ENCODE measurements at regions not wholly inside any gene's neighbourhood (a gene's known extent, or its start where the extent isn't known, plus 50 kb on each side); places are given as distances from the start of the nearest gene placed in this dataset.
A peak's percentile ranks its signal among the peaks of the same experiment; 100 is the strongest.

DNA sequence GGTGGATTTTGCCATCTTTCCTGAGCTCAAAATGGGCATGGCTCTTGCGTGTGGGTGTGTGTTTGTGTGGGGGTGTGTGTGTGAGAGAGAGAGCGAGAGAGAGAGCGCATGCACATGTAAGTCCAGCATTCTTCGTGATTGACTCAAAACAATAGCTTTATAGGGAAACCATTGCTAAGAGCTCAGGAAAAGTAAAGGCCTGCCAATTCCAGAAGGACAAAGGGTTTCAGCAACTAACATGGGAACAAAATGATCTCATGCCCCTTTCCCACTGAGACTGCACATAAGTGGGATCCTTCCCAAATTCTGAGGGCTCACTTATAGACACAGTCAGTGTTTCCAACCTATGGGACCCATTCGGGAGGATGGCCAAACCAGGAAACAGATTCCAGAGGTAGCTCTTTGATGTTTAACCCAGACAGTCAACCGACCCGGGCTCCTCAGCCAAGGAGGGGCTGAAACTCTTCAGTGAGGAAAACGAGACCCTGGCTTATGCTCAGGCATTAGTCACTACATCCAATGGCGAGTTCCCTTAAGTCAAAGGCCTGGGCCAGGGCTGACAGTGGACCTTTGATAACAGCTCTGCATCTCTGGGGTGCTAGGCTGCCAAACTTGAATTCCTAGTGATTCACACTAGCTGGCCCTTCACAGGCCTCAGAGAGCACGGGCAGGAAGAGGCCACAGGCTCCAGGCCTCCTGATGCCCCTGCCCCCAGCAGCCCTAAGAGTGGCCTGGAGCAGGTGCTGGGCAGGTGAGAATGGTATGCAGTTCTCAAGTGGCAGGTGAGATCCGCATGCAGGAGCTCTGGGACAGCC, 305.0 kb upstream of the C2CD4B start:
- peak; percentile 81 for DNase-seq (ENCODE audit: low read depth)

DNA sequence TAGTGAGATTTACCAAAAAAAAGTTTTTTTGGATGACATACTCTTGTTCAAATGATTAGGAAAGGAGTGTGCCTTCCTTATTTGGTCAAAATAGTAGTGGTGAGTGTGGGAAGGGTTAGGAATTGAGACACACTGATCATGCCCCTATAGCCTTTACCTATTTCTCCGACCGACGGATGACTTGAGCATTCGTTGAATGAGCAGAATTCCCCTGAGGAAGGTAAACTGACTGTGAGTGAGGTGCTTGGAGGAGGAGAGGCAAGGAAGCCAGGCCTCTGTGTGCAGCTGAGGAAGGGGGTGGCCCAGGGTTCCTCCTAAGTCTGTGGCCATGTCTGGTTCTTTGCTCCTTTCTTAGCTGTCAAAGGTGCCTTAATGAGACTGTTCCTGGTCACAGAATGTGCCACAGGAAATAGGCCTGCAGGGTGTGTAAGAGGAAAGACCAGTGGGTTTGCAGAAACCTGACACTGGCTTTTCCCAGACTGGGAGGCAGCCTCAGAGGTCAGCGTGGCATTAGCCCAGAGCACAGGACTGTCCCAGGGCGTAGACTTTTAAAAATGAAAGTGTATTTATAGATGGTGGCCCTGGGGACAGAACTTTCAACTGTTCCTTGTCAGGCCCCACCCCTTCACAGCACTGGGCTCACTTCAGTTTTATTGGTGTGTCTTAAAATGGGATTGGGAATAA, 307.7 kb upstream of the C2CD4B start:
- no peak for DNase-seq (ENCODE audit: low read depth)

DNA sequence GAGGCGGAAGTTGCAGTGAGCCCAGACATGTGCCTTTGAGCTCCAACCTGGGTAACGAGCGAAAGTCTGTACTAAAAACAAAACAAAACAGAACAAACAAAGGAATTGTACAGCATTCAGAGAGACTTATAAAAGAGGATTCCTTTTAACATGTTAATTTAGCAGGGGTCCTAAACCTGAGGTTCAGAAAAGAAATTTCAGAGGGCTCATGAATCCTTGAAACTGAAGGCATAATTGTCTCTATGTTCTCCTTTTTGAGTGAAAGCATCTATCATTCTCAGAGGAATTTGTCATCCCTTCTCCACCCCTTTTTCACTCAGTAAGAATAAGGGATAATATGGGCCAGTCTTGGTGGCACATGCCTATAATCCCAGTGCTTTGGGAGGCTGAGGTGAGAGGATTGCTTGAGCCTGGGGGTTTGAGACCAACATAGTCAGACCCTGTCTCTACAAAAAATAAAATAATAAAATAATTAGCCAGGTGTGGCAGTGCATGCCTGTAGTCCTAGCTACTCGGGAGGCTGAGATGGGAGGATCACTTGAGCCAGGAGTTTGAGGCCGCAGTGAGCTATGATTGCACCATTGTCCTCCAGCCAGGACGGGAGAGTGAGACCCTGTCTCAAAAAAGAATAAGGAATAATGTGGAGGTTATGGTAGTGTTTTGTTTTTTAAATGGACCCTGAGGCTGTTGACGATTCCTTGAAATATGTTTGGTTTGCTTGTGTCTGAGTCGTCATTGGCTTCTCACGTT, 309.1 kb upstream of the C2CD4B start:
- DNase-seq (ENCODE audit: low read depth) = no peak

DNA sequence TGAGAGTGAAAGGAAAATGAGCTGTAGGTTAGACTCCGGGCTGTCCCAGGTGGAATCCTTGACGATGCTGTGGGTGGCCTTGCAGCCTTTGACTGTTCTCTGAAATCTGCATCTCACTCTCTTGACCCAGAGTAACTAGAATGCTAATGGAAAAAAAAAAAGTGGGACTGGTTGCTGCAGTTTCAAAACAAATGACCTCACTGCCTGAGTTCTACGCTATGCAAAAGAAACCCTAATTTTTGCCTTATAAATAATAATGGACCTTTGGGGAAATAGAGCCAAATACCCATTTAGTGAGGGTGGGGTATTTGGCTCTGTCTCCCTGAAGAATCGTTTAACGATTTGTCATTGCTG, 309.7 kb upstream of the C2CD4B start:
- no peak for DNase-seq (ENCODE audit: low read depth)

DNA sequence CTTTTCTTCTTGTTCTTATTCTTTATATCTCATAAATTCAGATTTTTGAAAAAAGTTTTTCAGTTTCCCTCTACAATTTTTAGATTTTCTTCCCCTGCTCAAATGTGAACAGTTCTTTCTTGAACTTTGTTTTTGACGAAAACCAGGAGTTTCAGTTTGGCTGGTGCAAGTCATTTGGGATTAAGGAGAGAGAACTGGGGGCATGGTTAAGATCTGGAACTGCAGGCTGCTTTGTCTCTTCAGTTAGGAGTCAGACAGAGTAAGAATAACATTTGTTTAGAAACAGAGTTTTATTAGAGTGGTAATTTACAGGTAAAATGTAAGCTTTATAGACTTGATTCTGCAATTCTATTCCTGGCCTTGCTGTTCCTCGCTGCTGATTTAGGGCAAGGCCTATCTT, 310.5 kb upstream of the C2CD4B start:
- DNase-seq (ENCODE audit: low read depth) = no peak

DNA sequence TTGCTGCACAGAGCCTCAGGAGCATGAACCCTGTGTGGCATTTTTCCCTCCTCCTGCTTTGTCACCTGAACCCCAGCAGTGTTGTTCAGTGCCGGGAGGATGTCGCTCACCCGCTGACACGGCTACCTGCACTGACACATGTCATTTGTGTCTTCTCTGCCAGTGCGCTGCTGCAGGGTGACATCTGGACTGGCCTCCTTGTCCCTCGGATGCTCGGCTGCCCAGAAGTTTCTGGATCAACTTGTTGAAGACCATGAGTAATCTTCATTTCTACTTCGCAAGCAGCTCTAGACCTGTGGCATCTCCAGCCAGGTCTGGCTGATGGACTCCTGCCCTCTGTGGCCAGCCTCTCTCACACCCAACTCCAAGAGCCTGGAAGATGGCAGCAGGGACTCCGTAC, 311.1 kb upstream of the C2CD4B start:
- no peak for DNase-seq (ENCODE audit: low read depth)

DNA sequence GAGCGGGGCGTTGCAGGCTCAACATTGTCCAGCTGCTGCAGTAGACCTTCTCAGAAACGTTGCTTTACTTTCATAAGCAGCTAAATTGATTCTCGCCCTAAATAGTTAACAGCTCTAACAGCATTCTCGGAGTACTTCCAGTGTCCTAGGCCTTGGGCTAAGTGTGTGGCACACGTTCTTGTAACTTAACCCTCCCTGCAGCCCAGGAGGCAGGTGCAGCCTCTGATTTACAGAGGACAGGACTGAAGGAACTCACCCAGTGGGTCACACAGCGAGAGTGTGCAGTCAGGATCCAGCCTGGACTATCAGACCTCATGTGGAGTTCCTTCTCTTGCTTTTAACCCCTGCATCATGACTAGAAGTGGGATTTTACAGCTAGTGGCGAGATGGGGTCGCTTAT, 312.8 kb upstream of the C2CD4B start:
- no peak for DNase-seq (ENCODE audit: low read depth)

DNA sequence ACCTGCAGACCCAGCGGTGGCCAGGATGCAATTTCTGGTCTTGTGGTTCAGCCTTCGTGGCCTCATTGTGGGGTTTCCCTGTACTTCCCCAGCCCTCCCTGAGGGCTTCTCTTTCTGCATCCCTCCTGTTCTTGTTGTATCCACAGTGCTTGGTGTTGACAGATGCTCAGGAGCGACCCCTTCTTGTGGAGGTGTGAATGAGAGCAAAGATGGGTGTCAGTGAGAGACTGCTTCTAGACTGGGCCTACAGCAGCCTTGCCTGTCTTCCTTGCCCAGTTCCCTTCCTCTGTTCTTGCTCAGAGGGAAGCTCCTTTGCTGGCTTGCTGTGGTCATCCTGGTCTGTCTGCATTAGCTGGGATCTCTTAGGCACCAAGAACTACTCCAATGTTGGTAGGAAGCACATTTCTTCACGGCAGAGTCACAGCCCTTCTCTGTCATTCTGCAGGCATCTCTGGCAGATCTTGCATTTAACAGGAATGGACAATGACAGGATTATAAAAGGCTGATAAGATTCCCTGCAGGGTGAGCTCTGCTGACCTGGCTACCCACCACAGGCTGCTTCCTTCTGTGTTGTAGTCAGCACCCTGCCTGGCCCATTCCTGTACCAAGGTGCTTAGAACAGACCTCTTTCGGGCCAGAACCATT, 317.8 kb upstream of the C2CD4B start:
- no peak for DNase-seq (ENCODE audit: low read depth)

DNA sequence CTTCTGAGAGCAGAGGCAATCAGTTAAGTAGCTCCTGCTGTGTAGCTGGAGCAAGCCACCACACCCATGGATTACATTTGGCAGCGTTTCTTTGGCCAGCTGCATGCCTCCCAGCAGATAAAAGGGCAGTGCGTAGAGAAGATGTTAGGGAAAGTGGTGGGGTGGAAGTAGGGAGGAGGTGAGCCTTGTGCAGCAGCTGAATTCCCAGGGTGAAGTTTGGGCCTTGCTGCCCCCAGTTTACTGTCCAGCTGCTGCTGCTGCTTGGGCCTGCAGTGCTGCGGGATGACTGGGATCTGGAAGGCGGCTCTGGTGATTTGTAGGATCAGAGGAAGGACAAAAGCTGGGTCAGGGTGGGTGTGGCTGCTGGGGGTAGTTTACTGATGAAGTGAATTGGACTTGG, 318.7 kb upstream of the C2CD4B start:
- DNase-seq (ENCODE audit: low read depth) = no peak

DNA sequence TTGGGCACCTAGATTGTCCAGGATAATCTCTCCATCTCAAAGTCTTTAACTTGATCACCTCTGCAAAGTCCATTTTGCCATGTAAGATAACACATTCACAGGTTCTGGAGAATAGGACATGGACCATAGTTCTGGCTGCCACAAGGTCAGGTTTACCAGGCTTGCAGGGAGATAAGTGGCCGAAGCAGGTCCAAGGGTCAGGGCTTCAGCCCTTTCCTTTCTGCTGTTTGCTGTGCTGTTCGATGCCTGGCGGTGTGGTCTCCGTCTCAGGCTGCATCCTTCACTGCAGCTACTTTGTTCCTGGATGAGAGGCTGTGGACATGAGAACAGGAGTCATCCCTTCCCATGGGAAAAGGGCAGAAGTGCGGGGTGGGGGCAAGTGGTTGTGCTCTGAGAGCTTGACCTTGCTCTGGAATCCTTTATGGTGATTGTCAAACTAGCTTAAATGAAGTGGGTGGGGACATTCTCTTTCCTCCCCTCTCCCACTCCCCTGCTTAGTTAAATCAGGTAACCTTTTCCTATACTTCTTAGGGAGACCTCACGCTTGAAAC, 320.2 kb upstream of the C2CD4B start:
- DNase-seq (ENCODE audit: low read depth) = no peak

DNA sequence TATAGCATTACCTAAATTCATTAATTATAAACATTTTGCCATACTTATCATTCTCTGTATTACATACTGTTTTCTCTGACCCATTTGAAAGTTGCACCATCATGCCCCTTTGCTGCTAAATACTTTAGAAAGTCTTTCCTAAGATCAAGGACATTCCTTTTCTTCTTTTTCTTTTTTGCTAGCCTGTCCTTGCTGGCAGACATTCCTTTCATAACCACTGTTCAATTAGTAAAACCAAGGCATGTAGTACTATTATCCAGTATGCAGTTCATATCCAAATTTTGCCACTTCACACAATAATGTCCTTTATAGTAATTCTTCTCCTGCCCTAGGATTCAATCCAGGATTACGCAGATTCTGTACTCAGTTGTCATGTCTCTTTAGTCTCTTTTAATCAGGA, 321.0 kb upstream of the C2CD4B start:
- DNase-seq (ENCODE audit: low read depth) = no peak

DNA sequence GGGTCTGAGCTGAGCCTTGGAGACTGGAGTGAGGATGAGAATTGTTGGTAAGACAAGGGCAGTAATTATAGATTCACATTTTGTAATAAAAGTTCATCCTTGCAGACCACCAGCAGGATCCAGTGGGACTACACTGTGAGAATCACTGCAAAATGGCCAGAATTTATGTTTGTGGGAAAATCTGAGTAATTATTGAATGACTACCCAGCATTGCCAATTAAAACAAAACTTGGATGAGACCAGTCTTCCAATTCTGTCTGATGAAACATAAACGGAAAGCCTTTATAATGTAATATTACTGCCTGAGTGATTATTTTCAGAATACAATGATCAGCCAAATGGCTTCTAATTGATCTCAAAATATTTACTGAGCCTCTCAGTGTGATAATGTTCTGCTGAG, 323.3 kb upstream of the C2CD4B start:
- peak; percentile 57 for DNase-seq (ENCODE audit: low read depth)

DNA sequence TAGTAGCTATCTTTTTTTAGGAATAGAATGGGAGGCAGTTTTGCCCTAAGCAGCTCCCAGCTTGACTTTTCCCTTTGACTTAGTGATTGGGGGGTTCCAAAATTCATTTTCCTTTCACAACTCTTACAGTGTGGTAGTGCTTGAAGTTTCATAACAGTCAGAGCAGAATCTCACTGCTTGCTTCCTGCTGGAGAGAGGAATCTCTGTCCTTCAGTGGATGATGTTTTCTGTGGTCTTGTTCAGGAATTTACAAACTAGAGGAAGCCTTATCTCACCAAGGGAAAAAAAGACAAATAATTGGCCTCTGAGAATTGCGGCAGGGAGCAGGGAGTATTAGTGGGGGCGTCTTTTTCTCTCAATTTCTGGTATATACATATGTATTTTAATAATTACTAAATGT, 326.6 kb upstream of the C2CD4B start:
- DNase-seq (ENCODE audit: low read depth) = no peak

DNA sequence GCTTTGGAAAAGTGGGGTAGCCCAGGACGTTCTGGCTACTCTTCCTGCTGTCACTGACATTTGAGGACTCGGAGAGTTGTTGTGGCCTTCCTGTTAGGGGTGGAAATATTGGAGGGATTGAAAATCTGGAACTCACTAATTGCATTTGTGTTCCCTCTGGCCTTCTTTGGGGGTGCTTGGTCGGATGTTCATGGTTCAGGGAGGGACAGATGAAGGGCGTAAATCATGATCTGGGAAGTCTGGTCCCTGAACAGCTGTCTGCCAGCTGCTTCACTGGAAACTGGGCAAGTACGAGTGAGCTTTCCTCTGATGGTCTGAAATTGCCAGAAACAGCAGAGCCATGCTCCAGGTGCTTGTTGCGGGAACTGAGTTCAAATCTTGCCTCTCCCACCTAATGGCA, 327.8 kb upstream of the C2CD4B start:
- DNase-seq (ENCODE audit: low read depth) = no peak

DNA sequence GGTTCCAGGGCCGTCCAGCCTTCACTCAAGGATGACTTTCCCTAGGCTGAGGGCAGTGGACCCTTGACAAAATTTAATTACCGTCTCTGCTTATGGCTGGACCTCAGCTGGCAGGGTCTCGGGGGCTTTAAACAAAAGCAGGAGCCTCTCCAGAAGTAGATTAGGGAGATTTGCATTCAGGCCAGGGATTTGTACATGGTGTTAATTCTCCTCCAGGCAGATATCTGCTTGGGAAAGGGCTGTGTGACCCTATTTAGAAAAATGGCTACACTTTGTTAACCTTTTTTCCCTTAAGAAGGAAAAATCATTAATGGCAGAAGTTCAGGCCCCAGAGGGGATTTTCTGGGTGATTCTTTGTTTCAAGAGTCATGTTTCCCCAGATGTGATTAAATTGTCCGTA, 329.1 kb upstream of the C2CD4B start:
- no peak for DNase-seq (ENCODE audit: low read depth)

DNA sequence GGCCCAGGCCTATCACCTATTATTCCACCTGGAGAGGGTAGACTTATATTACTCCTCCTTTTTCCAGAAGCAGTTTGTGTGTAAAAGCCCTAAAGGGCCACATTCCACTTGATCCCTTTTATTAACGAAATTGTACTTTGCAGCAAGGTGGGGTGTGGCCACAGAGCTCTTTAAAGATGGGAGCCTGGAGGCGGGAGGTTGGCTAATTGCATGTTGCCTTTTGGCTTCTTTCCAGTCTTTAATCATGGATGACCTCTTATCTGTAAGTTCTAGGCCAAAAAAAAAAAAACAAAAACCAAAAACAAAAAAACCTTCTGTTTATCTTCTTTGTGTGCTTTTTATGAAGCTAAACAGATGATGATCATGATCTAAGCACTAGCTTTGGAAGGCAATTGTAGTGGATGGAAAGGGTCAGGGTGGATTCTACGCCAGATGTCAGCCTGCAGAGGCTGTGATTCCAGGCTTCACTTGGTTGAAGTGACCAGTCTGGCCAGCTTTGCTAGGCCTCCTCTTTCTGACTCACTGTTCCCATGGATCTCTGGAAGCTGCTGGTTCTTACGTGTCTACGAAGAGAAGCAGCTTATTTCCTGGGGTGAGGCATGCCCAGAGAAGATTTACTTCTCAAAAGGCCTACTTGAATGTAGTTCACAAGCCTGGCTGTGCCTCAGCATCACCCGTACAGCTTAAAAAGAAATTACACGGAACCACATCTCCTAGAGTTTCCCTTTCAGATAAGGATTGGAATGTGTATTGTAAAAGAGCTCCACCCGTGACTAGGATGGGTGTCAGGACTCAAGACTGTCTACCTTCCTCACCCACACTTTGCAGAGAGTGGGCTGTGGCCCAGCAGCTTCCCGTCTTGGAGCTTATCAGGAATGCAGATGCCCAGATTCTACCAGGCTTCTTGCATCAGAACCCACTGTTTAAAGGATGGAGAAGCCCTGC, 330.9 kb upstream of the C2CD4B start:
- DNase-seq (ENCODE audit: low read depth) = peak; percentile 93

DNA sequence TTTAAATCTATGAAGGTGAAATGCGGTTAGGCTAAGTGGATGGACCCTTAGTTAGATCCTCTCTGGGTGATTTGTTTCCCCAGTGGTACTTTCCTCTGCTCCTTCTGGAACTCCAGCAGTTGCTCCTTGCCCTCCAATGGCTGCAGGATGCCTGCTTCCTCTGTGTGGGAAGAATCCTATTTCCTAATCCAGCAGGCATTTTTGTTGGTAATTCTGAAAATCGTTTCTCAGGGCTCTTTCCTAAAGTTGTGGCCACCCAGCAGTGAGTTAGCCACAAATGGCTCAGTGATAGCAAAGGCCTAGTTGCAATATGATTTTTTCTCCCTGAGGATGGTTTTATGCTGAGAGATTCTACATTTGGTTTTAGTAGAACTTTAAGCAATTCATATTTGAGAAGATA, 332.3 kb upstream of the C2CD4B start:
- no peak for DNase-seq (ENCODE audit: low read depth)

DNA sequence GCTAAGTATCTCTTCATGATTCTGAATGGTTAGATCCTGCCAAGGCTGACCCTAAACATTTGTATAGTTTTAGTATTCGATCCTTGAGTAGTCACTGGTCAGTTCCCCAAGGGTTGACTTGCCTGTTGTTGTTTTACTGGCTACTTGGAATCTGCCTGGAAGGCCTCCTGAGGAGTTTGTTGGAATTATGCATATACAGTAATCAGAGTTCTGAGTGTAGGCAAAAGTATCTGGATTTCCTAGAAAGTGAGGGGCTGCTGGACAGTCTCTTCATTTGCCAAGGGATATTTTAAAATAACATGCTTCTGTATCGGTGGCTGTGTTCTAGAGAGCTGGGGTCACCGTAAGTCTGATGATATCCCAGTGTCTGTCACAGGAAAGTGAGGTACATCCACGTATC, 333.2 kb upstream of the C2CD4B start:
- DNase-seq (ENCODE audit: low read depth) = no peak

DNA sequence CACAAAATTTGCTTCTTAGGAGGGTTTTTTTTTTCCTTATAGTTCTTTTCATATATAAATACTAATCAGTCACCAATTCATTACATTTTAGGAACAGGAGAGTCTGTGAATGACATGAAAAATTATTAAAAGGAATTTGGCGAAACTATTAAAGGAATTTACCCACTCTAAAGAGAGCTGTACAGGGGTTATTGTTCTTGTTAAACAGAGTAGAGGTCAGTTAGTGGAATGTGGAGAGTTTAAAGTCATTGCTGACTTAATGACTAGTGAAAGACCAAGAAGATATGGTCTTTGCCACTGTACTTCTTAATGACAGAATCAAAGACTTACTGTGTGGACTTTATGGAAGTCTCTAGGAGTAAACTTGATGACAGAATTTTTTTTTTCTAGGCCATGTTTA, 333.6 kb upstream of the C2CD4B start:
- DNase-seq (ENCODE audit: low read depth) = no peak

DNA sequence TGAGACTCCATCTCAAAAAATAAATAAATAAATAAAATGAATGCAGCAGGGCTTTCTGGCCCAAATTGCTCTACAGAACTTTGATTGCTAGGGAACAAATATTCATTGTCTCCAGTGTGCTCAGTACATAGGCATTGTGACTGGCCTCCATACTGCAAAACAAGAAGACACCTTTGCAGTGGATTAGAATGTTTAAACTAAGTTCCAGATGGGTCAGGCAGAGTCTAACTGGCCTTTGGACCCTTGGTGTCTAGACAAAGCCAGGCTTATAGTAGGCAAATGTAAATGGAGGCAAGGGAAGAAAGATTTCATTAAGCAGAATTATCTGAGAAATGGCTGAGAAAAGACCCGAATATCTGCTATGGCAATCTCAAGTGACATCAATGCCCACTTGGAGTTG, 335.2 kb upstream of the C2CD4B start:
- no peak for DNase-seq (ENCODE audit: low read depth)

DNA sequence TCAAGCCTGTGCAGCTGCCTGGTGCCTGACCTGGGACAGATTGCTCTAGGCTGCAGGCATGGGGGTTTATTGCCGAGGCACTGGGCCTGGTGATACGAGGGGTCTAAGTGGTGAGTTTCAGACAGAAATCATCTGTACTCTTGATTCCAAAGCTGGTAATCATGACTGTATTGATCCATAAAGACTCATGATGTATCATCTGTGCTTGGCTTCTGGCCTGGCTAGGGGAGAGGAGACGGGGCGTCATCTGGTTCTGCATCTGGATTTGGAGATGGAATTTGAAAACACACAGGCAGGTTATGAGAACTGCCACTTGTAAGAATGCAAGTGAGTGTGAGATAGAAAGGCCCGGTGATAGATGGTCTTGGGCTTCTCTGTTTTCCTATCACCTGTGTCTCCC, 337.4 kb upstream of the C2CD4B start:
- DNase-seq (ENCODE audit: low read depth) = no peak

Data from stromal cell of bone marrow (primary cell).